Adrenal gland (tissue), 9 donors: ENCODE measurements at regions not wholly inside any gene's neighbourhood (a gene's known extent, or its start where the extent isn't known, plus 50 kb on each side); places are given as distances from the start of the nearest gene placed in this dataset.
A peak's percentile ranks its signal among the peaks of the same experiment; 100 is the strongest.

Source experiments
- DNase-seq, 7 donors: peaks; one replicate each; pipeline ENCODE4 v3.0.0-alpha.2; 2019 to 2020
- H3K27ac ChIP-seq, 5 donors: fragments of 200-600 bp; sonication (generic) in 4 of 5; 1 replicate in 3 of 5; 2 replicates in 2 of 5; pipeline versions ENCODE4 v1.5.1 to v1.8.0; 2016 to 2020; ENCODE audit warnings: mild to moderate bottlenecking in 1 of 5
- H3K27me3 ChIP-seq: fragments of 200-600 bp; 2 replicates; pipeline ENCODE4 v1.8.0; 2021
- H3K36me3 ChIP-seq, 2 donors: fragments of 200-600 bp; replicated peaks in 1 of 2; 1 replicate in 1 of 2; 2 replicates in 1 of 2; pipeline versions ENCODE4 v1.5.1 to v1.8.0; 2018 to 2022
- H3K4me1 ChIP-seq, 2 donors: fragments of 200-600 bp; replicated peaks in 1 of 2; 1 replicate in 1 of 2; 2 replicates in 1 of 2; pipeline versions ENCODE4 v1.5.1 to v1.8.0; 2018 to 2021
- H3K4me3 ChIP-seq, 4 donors: fragments of 200-600 bp; sonication (generic) in 3 of 4; one replicate each; pipeline ENCODE4 v1.5.1; 2016 to 2018
- H3K9me3 ChIP-seq, 3 donors: fragments of 200-600 bp; sonication (generic) in 1 of 3; replicated peaks in 1 of 3; 1 replicate in 2 of 3; 2 replicates in 1 of 3; pipeline versions ENCODE4 v1.5.1 to v1.8.0; 2016 to 2021
- POLR2A ChIP-seq, 2 donors: fragments of 450-650 bp; IDR thresholded peaks; one replicate each; pipeline ENCODE4 v1.6.1; 2017; ENCODE audit warnings: antibody characterized with exemption in 2 of 2, mild to moderate bottlenecking in 2 of 2, moderate library complexity in 1 of 2
- WGBS, 4 donors: extraction: QIAGEN DNeasy Blood & Tissue Kit in 2 of 4; methylation state at CpG; one replicate each; pipeline versions ENCODE4 v1.1.5 to v1.1.7; 2013 to 2017; 5-methylcytosine and 5-hydroxymethylcytosine counted together
- intact Hi-C, 2 donors: fragments of 100-400 bp; cut with DNase I; formaldehyde crosslinking; loops; one replicate each; pipeline versions ENCODE4 v1.14.1 to v1.15.0; 2022 to 2023
- TF ChIP-seq, protein P1 (sequence below), 6 experiments: fragments of 450-650 bp in 4 of 6; fragments of 200-600 bp in 2 of 6; sonication (generic) in 1 of 6; IDR thresholded peaks; 1 replicate in 5 of 6; 2 replicates in 1 of 6; pipeline versions ENCODE4 v1.5.1 to v1.8.0; 2016 to 2021; ENCODE audit warnings: antibody characterized with exemption in 6 of 6, mild to moderate bottlenecking in 2 of 6, moderate library complexity in 1 of 6
- donor health status: healthy with polysubstance abuse.
- donor health status: Bipolar disorder and iron deficiency.
- donor health status: DM: yes; HTN: yes; CAD: no.
- donor health status: DM: no; HTN: no; CAD: no.
- donor health status: DM: no; HTN: no; CAD: no.

DNA sequence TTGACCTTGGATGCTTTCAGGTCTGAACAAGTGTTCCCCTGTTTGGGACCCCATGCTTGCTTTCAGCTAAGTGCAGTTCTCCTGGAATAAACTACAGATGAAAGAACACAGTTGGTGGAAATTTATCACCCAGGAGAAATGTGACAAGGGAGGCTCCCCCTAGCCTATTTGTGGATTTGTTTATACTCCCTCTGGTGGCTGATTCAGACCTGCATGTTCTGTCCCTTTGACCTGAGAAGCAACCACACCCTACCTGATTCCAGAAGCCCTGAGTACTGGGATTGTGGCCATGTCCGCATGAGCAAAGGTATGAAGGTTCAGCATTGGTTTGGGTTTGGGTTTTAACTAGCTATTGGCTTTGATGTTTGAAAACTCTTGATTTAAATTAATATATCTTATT, 440.9 kb downstream of the MID1IP1 start:
- H3K27ac ChIP-seq, result no peak overlapping the region
- H3K4me3 ChIP-seq, result no peak overlapping the region
- TF ChIP-seq POLR2A (IDR thresholded peaks at IDR 0.05), result no peak
- TF ChIP-seq, protein P1, sequence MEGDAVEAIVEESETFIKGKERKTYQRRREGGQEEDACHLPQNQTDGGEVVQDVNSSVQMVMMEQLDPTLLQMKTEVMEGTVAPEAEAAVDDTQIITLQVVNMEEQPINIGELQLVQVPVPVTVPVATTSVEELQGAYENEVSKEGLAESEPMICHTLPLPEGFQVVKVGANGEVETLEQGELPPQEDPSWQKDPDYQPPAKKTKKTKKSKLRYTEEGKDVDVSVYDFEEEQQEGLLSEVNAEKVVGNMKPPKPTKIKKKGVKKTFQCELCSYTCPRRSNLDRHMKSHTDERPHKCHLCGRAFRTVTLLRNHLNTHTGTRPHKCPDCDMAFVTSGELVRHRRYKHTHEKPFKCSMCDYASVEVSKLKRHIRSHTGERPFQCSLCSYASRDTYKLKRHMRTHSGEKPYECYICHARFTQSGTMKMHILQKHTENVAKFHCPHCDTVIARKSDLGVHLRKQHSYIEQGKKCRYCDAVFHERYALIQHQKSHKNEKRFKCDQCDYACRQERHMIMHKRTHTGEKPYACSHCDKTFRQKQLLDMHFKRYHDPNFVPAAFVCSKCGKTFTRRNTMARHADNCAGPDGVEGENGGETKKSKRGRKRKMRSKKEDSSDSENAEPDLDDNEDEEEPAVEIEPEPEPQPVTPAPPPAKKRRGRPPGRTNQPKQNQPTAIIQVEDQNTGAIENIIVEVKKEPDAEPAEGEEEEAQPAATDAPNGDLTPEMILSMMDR (IDR thresholded peaks at IDR 0.05), result peak in 5 of 6 experiments; percentile 15 to 48 (median 45)
- 77 to 100% (median 85%) methylated on average over 1 of the region's 1 CpG for WGBS, 4 donors
- peaks cover 21% of the 10 kb centered on the region for H3K27me3 ChIP-seq
- peak in 3 of 7 donors; percentile 8 to 20 (median 16) for DNase-seq
- H3K4me1 ChIP-seq, result no peaks in the 10 kb centered on the region
- no peaks in the 10 kb centered on the region for H3K36me3 ChIP-seq
- no peaks in the 10 kb centered on the region for H3K9me3 ChIP-seq
- intact Hi-C loops, result no loop called here

DNA sequence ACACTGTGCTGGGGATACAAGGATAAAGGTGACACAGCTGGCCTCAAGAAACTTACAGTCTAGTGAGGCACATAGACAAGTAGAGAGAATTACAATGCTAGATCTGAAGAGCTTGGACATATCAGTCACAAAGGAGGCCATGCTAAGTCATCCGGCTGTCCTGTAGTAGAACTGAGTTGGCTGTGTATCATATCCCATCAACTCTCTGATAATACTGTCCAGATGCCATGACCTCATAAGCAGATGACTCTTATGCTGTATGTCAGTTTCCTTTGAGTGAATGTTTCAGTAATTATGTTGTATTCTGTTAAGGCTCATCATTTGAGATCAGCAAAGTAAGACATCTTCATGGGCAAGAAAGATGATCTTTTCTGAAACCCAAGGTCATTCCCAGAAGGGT, 442.9 kb downstream of the MID1IP1 start:
- Histone ChIP-seq H3K36me3 (no peaks in the 10 kb centered on the region), H3K4me3 (no peak overlapping the region), H3K4me1 (no peaks in the 10 kb centered on the region), H3K27ac (no peak overlapping the region), H3K27me3 (peaks cover 4% of the 10 kb centered on the region), H3K9me3 (no peaks in the 10 kb centered on the region)
- no peak for DNase-seq
- intact Hi-C loops, result no loop called here
- TF ChIP-seq, protein P1 (IDR thresholded peaks at IDR 0.05), result no peak
- TF ChIP-seq POLR2A (IDR thresholded peaks at IDR 0.05), result no peak
- 57 to 70% (median 60%) methylated on average over 1 of the region's 1 CpG; no CpG with 5 or more reads in 1 of the 4 donors for WGBS, 4 donors

DNA sequence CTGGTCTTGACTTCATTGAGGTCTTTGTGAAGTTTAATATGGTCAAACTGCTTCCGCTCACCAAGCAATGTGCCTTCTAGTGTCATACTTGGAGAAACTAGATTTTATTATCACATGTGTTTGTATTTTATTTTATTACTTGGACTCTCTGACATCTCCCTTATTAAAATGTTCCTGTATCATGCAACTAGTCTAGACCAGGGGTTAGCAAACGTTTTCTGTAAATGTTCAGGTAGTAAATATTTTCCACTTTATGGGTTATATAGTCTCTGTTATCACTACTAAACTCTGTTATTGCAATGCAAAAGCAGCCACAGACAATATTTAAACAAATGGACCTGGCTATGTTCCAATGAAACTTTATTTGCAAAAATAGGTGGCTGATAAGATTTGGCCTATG, 443.8 kb downstream of the MID1IP1 start:
- WGBS, 4 donors, result 63 to 89% (median 76%) methylated on average over 2 of the region's 2 CpGs
- Histone ChIP-seq H3K4me3 (no peak overlapping the region), H3K27me3 (peaks cover 4% of the 10 kb centered on the region), H3K9me3 (no peaks in the 10 kb centered on the region), H3K27ac (no peak overlapping the region), H3K4me1 (no peaks in the 10 kb centered on the region), H3K36me3 (no peaks in the 10 kb centered on the region)
- no peak for DNase-seq
- TF ChIP-seq, protein P1 (IDR thresholded peaks at IDR 0.05), result no peak
- intact Hi-C loops, result no loop called here

DNA sequence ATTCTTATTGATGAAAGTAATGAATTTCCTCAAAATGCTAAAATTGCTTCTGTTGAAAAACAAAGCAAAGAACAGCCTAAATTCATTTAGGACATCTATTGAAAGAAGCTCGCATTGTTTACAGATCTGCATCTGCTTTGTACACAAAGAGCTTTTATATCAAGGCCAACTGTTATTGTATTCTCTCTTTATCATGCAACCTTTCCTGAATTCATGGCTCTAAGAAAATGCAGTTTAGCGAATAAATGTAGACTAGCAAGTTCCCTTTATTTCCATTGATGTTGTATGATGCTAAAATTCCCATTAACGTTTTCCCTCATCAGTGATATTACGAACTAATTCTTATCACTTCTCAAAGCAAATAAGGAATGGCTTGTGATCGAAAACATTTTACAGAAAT, 446.3 kb downstream of the MID1IP1 start:
- no peak for DNase-seq
- H3K4me1 ChIP-seq, result no peaks in the 10 kb centered on the region
- H3K27ac ChIP-seq, result no peak overlapping the region
- intact Hi-C loops, result no loop called here
- no peaks in the 10 kb centered on the region for H3K36me3 ChIP-seq
- WGBS, 4 donors, result 64 to 86% (median 81%) methylated on average over 5 of the region's 5 CpGs
- TF ChIP-seq, protein P1 (IDR thresholded peaks at IDR 0.05), result no peak
- no peak for TF ChIP-seq POLR2A (IDR thresholded peaks at IDR 0.05)
- H3K9me3 ChIP-seq, result no peaks in the 10 kb centered on the region
- H3K4me3 ChIP-seq, result no peak overlapping the region
- peaks cover 12% of the 10 kb centered on the region for H3K27me3 ChIP-seq
